HepG2 (cell line): ENCODE measurements at regions not wholly inside any gene's neighbourhood (a gene's known extent, or its start where the extent isn't known, plus 50 kb on each side); places are given as distances from the start of the nearest gene placed in this dataset.

Experiments
- ATAC-seq: fragments of 200-7000 bp; cut with Tn5 transposase; 3 replicates; pipeline ENCODE4 v1.9.1; 2020; ENCODE audit warnings: mild to moderate bottlenecking, moderate library complexity
- BruUV-seq: library from RNA; stranded (reverse); fragments of 400-500 nt; replicated peaks from 2 replicates; lab custom pipeline; 2021; lab: Mats Ljungman, UMichigan
- CTCF ChIA-PET: fragments of 300-600 bp; formaldehyde crosslinking; extraction: SDS; loops from one replicate; lab custom pipeline; 2021; ENCODE audit warnings: low total read pairs, inconsistent platforms, low intra/inter-chr PET ratio; lab: Yijun Ruan, JAX
- POLR2A ChIA-PET: fragments of 350-600 bp; sonication (Branson Sonifier 250); formaldehyde crosslinking; loops from one replicate; lab custom pipeline; 2020; ENCODE audit warnings: antibody characterized with exemption, inconsistent platforms; lab: Yijun Ruan, JAX
- DNase-seq: peaks from one replicate; pipeline ENCODE4 v3.0.0-alpha.2; 2015; ENCODE audit warnings: low spot score
- FAIRE-seq: peaks from 3 replicates; lab custom pipeline; 2011; peaks lifted over from hg19 to GRCh38; lab: Jason Lieb, UNC
- H2AFZ ChIP-seq: one replicate; pipeline ENCODE4 v1.6.1; 2011; ENCODE audit warnings: low read length, inconsistent platforms
- H3K27ac ChIP-seq: fragments of 300-600 bp; 3 replicates; pipeline ENCODE4 v1.8.0; 2011; ENCODE audit warnings: mixed run types, mild to moderate bottlenecking, mixed read lengths, low read length, inconsistent platforms; ENCODE audit not compliant: insufficient read depth; ENCODE audit errors: extremely low read length
- H3K27me3 ChIP-seq, 2 experiments: fragments of 200-600 bp in 1 of 2; 2 replicates in 1 of 2; 3 replicates in 1 of 2; pipeline versions ENCODE4 v1.6.0 to v1.8.0; 2011; ENCODE audit warnings: low read length in 2 of 2, mild to moderate bottlenecking in 2 of 2, moderate library complexity in 2 of 2, inconsistent platforms in 1 of 2; ENCODE audit not compliant: insufficient read depth in 2 of 2, control insufficient read depth in 1 of 2
- H3K36me3 ChIP-seq, 2 experiments: fragments of 200-600 bp in 1 of 2; replicated peaks in 1 of 2; 2 replicates in 1 of 2; 3 replicates in 1 of 2; pipeline versions ENCODE4 v1.5.1 to v1.8.0; 2011; ENCODE audit warnings: low read length in 2 of 2, inconsistent platforms in 1 of 2; ENCODE audit not compliant: insufficient read depth in 2 of 2, control insufficient read depth in 1 of 2
- H3K4me1 ChIP-seq: 2 replicates; pipeline ENCODE4 v1.5.1; 2012; ENCODE audit warnings: low read length, inconsistent platforms; ENCODE audit not compliant: insufficient read depth
- H3K4me2 ChIP-seq: 2 replicates; pipeline ENCODE4 v1.6.0; 2011; ENCODE audit warnings: low read depth, low read length, inconsistent platforms
- H3K4me3 ChIP-seq, 3 experiments: fragments of 200-600 bp in 1 of 3; sonication (generic), shearing (Covaris generic) in 1 of 3; replicated peaks in 1 of 3; 2 replicates each; pipeline ENCODE4 v1.5.1; 2011 to 2016; ENCODE audit warnings: low read length in 3 of 3, inconsistent platforms in 2 of 3, low read depth in 2 of 3, mild to moderate bottlenecking in 2 of 3, control low read depth in 1 of 3, mixed read lengths in 1 of 3; ENCODE audit not compliant: insufficient read depth in 1 of 3
- H3K79me2 ChIP-seq: one replicate; pipeline ENCODE4 v1.6.1; 2011; ENCODE audit warnings: low read length, inconsistent platforms; ENCODE audit not compliant: insufficient read depth
- H3K9ac ChIP-seq: 2 replicates; pipeline ENCODE4 v1.6.0; 2011; ENCODE audit warnings: mild to moderate bottlenecking, low read depth, low read length, inconsistent platforms; ENCODE audit not compliant: insufficient read depth
- H3K9me3 ChIP-seq: 2 replicates; pipeline ENCODE4 v1.5.1; 2012; ENCODE audit warnings: mild to moderate bottlenecking, low read length
- H4K20me1 ChIP-seq: 2 replicates; pipeline ENCODE4 v1.6.0; 2011; ENCODE audit warnings: inconsistent platforms, mild to moderate bottlenecking, low read length, moderate library complexity; ENCODE audit not compliant: insufficient read depth
- AKNA ChIP-seq: sonication (generic); formaldehyde crosslinking; IDR thresholded peaks from 2 replicates; pipeline ENCODE4 v1.4.0; 2020; ENCODE audit warnings: missing genetic modification reagents, borderline replicate concordance
- CSRNP2 ChIP-seq: sonication (generic); formaldehyde crosslinking; conservative IDR thresholded peaks from 2 replicates; pipeline ENCODE4 v1.8.0; 2022; ENCODE audit warnings: low read depth, missing genetic modification reagents
- DMTF1 ChIP-seq: sonication (generic); formaldehyde crosslinking; IDR thresholded peaks from 2 replicates; pipeline ENCODE4 v1.4.0; 2020; ENCODE audit warnings: mild to moderate bottlenecking, missing genetic modification reagents
- FOXK1 ChIP-seq: sonication (generic); formaldehyde crosslinking; IDR thresholded peaks from 2 replicates; pipeline ENCODE4 v1.4.0; 2020; ENCODE audit warnings: low read depth, missing genetic modification reagents, borderline replicate concordance
- FOXO1 ChIP-seq: sonication (generic); formaldehyde crosslinking; IDR thresholded peaks from 2 replicates; pipeline ENCODE4 v1.4.0; 2020; ENCODE audit warnings: missing genetic modification reagents
- KDM6A ChIP-seq: IDR thresholded peaks from 2 replicates; pipeline ENCODE4 v1.6.1; 2016; ENCODE audit warnings: low read depth
- KMT2A ChIP-seq: sonication (generic); formaldehyde crosslinking; IDR thresholded peaks from 2 replicates; pipeline ENCODE4 v1.4.0; 2020; ENCODE audit warnings: missing genetic modification reagents
- POGZ ChIP-seq: sonication (generic); formaldehyde crosslinking; IDR thresholded peaks from 2 replicates; pipeline ENCODE4 v1.4.0; 2020; ENCODE audit warnings: mild to moderate bottlenecking, missing genetic modification reagents
- ZNF839 ChIP-seq: sonication (generic); formaldehyde crosslinking; IDR thresholded peaks from 2 replicates; pipeline ENCODE4 v1.4.0; 2020; ENCODE audit warnings: missing genetic modification reagents, mild to moderate bottlenecking, borderline replicate concordance
- ZSCAN29 ChIP-seq: sonication (generic); formaldehyde crosslinking; conservative IDR thresholded peaks from 2 replicates; pipeline ENCODE4 v1.4.0; 2020; ENCODE audit warnings: mild to moderate bottlenecking, missing genetic modification reagents
- WGBS: methylation state at CpG from one replicate; pipeline ENCODE4 v1.1.6; 2017; ENCODE audit warnings: low lambda C conversion rate; 5-methylcytosine and 5-hydroxymethylcytosine counted together
- in situ Hi-C: cut with HindIII; loops from 2 replicates; pipeline ENCODE4 v1.10.0; 2017; ENCODE audit warnings: low pct_unique_long_range_greater_than_20kb; ENCODE audit not compliant: extremely low pct_ligation_motif_present
- intact Hi-C: fragments of 100-400 bp; cut with micrococcal nuclease; formaldehyde crosslinking; loops from one replicate; pipeline ENCODE4 v1.10.0; 2022; ENCODE audit not compliant: unreplicated experiment
- TF ChIP-seq, protein P1 (sequence below): sonication (generic); formaldehyde crosslinking; IDR thresholded peaks from 2 replicates; pipeline ENCODE4 v1.8.0; 2022; ENCODE audit warnings: mild to moderate bottlenecking, missing genetic modification reagents, moderate library complexity
- TF ChIP-seq, protein P2 (sequence below): IDR thresholded peaks from 2 replicates; pipeline ENCODE4 v1.6.1; 2012; ENCODE audit warnings: low read depth, low read length, improper control_type of control experiment

DNA sequence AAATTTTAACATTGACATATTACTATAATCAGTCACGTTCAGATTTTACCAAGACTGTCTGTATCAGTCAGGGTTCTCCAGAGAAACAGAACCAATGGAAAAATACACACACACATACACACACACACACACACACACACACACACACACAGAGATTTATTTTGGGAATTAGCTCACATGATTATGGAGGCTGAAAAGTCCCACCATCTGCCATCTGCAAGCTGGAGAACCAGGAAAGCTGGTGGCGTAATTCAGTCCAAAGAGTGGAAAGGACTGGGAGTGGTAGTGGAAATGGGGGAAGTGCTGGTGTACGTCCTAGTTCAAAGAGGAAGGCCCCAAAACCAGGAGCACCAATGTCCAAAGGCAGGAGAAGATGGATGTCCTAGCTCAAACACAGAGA is 166.4 kb downstream of the AKAIN1 start (continued):
- TF ChIP-seq, protein P1, sequence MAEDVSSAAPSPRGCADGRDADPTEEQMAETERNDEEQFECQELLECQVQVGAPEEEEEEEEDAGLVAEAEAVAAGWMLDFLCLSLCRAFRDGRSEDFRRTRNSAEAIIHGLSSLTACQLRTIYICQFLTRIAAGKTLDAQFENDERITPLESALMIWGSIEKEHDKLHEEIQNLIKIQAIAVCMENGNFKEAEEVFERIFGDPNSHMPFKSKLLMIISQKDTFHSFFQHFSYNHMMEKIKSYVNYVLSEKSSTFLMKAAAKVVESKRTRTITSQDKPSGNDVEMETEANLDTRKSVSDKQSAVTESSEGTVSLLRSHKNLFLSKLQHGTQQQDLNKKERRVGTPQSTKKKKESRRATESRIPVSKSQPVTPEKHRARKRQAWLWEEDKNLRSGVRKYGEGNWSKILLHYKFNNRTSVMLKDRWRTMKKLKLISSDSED, result no peak

DNA sequence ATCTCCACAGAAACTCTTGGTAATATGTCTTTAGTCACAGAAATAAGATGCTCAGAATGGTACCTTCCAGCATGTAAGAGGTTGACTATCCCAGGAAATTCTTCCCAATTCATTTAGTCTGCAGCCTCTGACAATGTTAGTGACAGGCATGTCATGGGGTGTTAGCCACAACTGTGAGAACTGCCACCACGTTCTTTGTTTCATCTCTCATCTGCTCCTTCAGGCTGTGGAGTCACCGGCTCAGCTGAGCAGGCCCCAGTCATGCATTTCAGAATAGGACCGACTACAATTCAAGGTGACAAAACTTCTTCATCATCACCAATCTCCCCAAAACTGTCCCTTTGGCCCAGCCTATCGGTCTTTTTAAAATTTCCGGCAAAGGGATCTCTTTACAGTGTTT is 167.5 kb downstream of the AKAIN1 start:
- intact Hi-C loops, result no loop called here

More for the DNA sequence above, 167.5 kb downstream of the AKAIN1 start:
- no peaks in the 10 kb centered on the region for H3K79me2 ChIP-seq
- no peaks in the 10 kb centered on the region for H3K27me3 ChIP-seq
- TF ChIP-seq DMTF1 (CRISPR knock-in tag) (no peak), KMT2A (CRISPR knock-in tag) (no peak), CSRNP2 (CRISPR knock-in tag) (no peak), FOXK1 (CRISPR knock-in tag) (no peak), AKNA (CRISPR knock-in tag) (no peak), FOXO1 (CRISPR knock-in tag) (no peak), POGZ (CRISPR knock-in tag) (no peak), KDM6A (CRISPR knock-in tag) (no peak), ZNF839 (CRISPR knock-in tag) (no peak), ZSCAN29 (CRISPR knock-in tag) (no peak)
- TF ChIP-seq, protein P2, sequence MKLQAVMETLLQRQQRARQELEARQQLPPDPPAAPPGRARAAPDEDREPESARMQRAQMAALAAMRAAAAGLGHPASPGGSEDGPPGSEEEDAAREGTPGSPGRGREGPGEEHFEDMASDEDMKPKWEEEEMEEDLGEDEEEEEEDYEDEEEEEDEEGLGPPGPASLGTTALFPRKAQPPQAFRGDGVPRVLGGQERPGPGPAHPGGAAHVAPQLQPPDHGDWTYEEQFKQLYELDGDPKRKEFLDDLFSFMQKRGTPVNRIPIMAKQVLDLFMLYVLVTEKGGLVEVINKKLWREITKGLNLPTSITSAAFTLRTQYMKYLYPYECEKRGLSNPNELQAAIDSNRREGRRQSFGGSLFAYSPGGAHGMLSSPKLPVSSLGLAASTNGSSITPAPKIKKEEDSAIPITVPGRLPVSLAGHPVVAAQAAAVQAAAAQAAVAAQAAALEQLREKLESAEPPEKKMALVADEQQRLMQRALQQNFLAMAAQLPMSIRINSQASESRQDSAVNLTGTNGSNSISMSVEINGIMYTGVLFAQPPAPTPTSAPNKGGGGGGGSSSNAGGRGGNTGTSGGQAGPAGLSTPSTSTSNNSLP, result no peak
- DNase-seq (no peak), ATAC-seq (no peak), FAIRE-seq (no peak)
- no peaks in the 10 kb centered on the region for H3K9me3 ChIP-seq
- H3K27ac ChIP-seq, result no peak overlapping the region
- H3K4me3 ChIP-seq, result no peak overlapping the region
- BruUV-seq, result no TSS peak
- H2AFZ ChIP-seq, result no peak overlapping the region
- no peaks in the 10 kb centered on the region for H3K4me1 ChIP-seq
- no peaks in the 10 kb centered on the region for H4K20me1 ChIP-seq
- H3K9ac ChIP-seq, result no peak overlapping the region
- ChIA-PET CTCF (no interaction called here), POLR2A (no interaction called here)
- H3K4me2 ChIP-seq, result no peak overlapping the region
- H3K36me3 ChIP-seq, result no peaks in the 10 kb centered on the region
- WGBS, result 12% methylated on average over 5 of the region's 5 CpGs
- in situ Hi-C loops, result no loop called here
